Gastrocnemius medialis (tissue), 4 donors: ENCODE measurements at regions not wholly inside any gene's neighbourhood (a gene's known extent, or its start where the extent isn't known, plus 50 kb on each side); places are given as distances from the start of the nearest gene placed in this dataset.

Source experiments
- ATAC-seq, 2 donors: fragments of 150-250 bp; one replicate each; pipeline ENCODE4 v1.9.1; 2016
- DNase-seq, 2 donors: peaks; one replicate each; pipeline ENCODE4 v3.0.0-alpha.2; 2019
- H3K27ac ChIP-seq, 4 donors: fragments of 200-600 bp; sonication (generic); 1 replicate in 1 of 4; 2 replicates in 3 of 4; pipeline ENCODE4 v1.5.1; 2016 to 2018; ENCODE audit warnings: mild to moderate bottlenecking in 2 of 4, moderate library complexity in 1 of 4
- H3K27me3 ChIP-seq, 3 donors: fragments of 200-600 bp; sonication (generic) in 2 of 3; 1 replicate in 1 of 3; 2 replicates in 2 of 3; pipeline versions ENCODE4 v1.5.1 to v1.6.0; 2016 to 2019; ENCODE audit warnings: mild to moderate bottlenecking in 1 of 3, moderate library complexity in 1 of 3
- H3K36me3 ChIP-seq, 2 donors: fragments of 200-600 bp; sonication (generic) in 1 of 2; one replicate each; pipeline ENCODE4 v1.5.1; 2017 to 2018
- H3K4me1 ChIP-seq, 2 donors: fragments of 200-600 bp; sonication (generic) in 1 of 2; one replicate each; pipeline ENCODE4 v1.5.1; 2016 to 2017; ENCODE audit warnings: mild to moderate bottlenecking in 2 of 2
- H3K4me3 ChIP-seq, 4 donors: fragments of 200-600 bp; sonication (generic) in 3 of 4; 1 replicate in 1 of 4; 2 replicates in 3 of 4; pipeline ENCODE4 v1.5.1; 2016 to 2019; ENCODE audit warnings: mild to moderate bottlenecking in 2 of 4
- H3K9me3 ChIP-seq, 3 donors: fragments of 200-600 bp; sonication (generic) in 2 of 3; 1 replicate in 1 of 3; 2 replicates in 2 of 3; pipeline ENCODE4 v1.5.1; 2016 to 2019
- CTCF ChIP-seq, 5 experiments: fragments of 450-650 bp in 3 of 5; fragments of 200-600 bp in 2 of 5; sonication (generic) in 2 of 5; IDR thresholded peaks in 4 of 5; conservative IDR thresholded peaks in 1 of 5; 1 replicate in 4 of 5; 2 replicates in 1 of 5; pipeline ENCODE4 v1.5.1; 2016 to 2019; ENCODE audit warnings: antibody characterized with exemption in 5 of 5, mild to moderate bottlenecking in 3 of 5, moderate library complexity in 3 of 5
- POLR2A ChIP-seq, 2 donors: fragments of 450-650 bp; IDR thresholded peaks; one replicate each; pipeline ENCODE4 v1.6.1; 2017; ENCODE audit warnings: antibody characterized with exemption in 2 of 2, mild to moderate bottlenecking in 2 of 2, moderate library complexity in 2 of 2
- in situ Hi-C, 4 donors: fragments of 200-750 bp; cut with MboI; loops; one replicate each; pipeline versions ENCODE4 v1.15.0 to v1.8.0; 2017; ENCODE audit warnings: low sequenced_read_pairs in 4 of 4
- intact Hi-C: fragments of 100-400 bp; cut with DNase I; formaldehyde crosslinking; loops from one replicate; pipeline ENCODE4 v1.15.1; 2023; ENCODE audit warnings: low total_unique reads

- Histone ChIP-seq H3K27ac (no peak overlapping the region), H3K9me3 (no peaks in the 10 kb centered on the region), H3K27me3 (no peaks in the 10 kb centered on the region), H3K36me3 (no peaks in the 10 kb centered on the region), H3K4me3 (no peak overlapping the region), H3K4me1 (no peaks in the 10 kb centered on the region)
- in situ Hi-C loops (no loop called here), intact Hi-C loops (no loop called here)
- no peak for DNase-seq
- ATAC-seq: no peak
- TF ChIP-seq CTCF (IDR thresholded peaks at IDR 0.05 in 4 of 5, conservative IDR thresholded peaks at IDR 0.05 in 1 of 5) (no peak), POLR2A (IDR thresholded peaks at IDR 0.05) (no peak)
These were observed 269.9 kb upstream of the TUSC1 start for GRCh38 chr9:25948182-25948581.

GRCh38 chr9:25939126-25939525, 260.9 kb upstream of the TUSC1 start:
- DNase-seq: no peak
- Histone ChIP-seq H3K27me3 (no peaks in the 10 kb centered on the region), H3K36me3 (no peaks in the 10 kb centered on the region), H3K9me3 (no peaks in the 10 kb centered on the region), H3K4me3 (no peak overlapping the region), H3K4me1 (no peaks in the 10 kb centered on the region), H3K27ac (no peak overlapping the region)
- intact Hi-C loops (no loop called here), in situ Hi-C loops (no loop called here)
- TF ChIP-seq CTCF (IDR thresholded peaks at IDR 0.05 in 4 of 5, conservative IDR thresholded peaks at IDR 0.05 in 1 of 5) (no peak), POLR2A (IDR thresholded peaks at IDR 0.05) (no peak)
- ATAC-seq: no peak

- Histone ChIP-seq H3K9me3 (no peaks in the 10 kb centered on the region), H3K4me1 (no peaks in the 10 kb centered on the region), H3K36me3 (no peaks in the 10 kb centered on the region), H3K4me3 (no peak overlapping the region), H3K27me3 (no peaks in the 10 kb centered on the region), H3K27ac (no peak overlapping the region)
- TF ChIP-seq CTCF (IDR thresholded peaks at IDR 0.05 in 4 of 5, conservative IDR thresholded peaks at IDR 0.05 in 1 of 5) (no peak), POLR2A (IDR thresholded peaks at IDR 0.05) (no peak)
- ATAC-seq (no peak), DNase-seq (no peak)
- in situ Hi-C loops: no loop called here
- intact Hi-C loops: no loop called here
These were observed 257.8 kb upstream of the TUSC1 start for GRCh38 chr9:25936031-25936430.

GRCh38 chr9:25935188-25935587, 256.9 kb upstream of the TUSC1 start:
- H3K36me3 ChIP-seq: no peaks in the 10 kb centered on the region
- in situ Hi-C loops (no loop called here), intact Hi-C loops (no loop called here)
- no peak for DNase-seq
- H3K27ac ChIP-seq: no peak overlapping the region
- H3K9me3 ChIP-seq: no peaks in the 10 kb centered on the region
- H3K4me3 ChIP-seq: no peak overlapping the region
- no peaks in the 10 kb centered on the region for H3K4me1 ChIP-seq
- ATAC-seq: no peak
- TF ChIP-seq POLR2A (IDR thresholded peaks at IDR 0.05): no peak
- no peak for TF ChIP-seq CTCF (IDR thresholded peaks at IDR 0.05 in 4 of 5, conservative IDR thresholded peaks at IDR 0.05 in 1 of 5)
- no peaks in the 10 kb centered on the region for H3K27me3 ChIP-seq

GRCh38 chr9:25918761-25919160, 240.5 kb upstream of the TUSC1 start:
- H3K27me3 ChIP-seq: no peaks in the 10 kb centered on the region
- intact Hi-C loops: no loop called here
- TF ChIP-seq CTCF (IDR thresholded peaks at IDR 0.05 in 4 of 5, conservative IDR thresholded peaks at IDR 0.05 in 1 of 5): no peak
- TF ChIP-seq POLR2A (IDR thresholded peaks at IDR 0.05): no peak
- no peak overlapping the region for H3K27ac ChIP-seq
- H3K4me1 ChIP-seq: no peaks in the 10 kb centered on the region
- in situ Hi-C loops: loop anchor here in 1 of 4 donors (25.0 kb wide), 1 partner anchor 106 kb away; no protein-coding TSS in a partner anchor
- no peaks in the 10 kb centered on the region for H3K9me3 ChIP-seq
- no peak overlapping the region for H3K4me3 ChIP-seq
- ATAC-seq (no peak), DNase-seq (no peak)
- no peaks in the 10 kb centered on the region for H3K36me3 ChIP-seq
